ENCODE measurements at regions not wholly inside any gene's neighbourhood (a gene's known extent, or its start where the extent isn't known, plus 50 kb on each side); places are given as distances from the start of the nearest gene placed in this dataset.

- Histone ChIP-seq H3K9me1 (ENCODE audit: control insufficient read depth, extremely low read depth, insufficient read depth, low read length) (no peaks in the 10 kb centered on the region), H3K27me3 (ENCODE audit: control insufficient read depth, extremely low read depth, insufficient read depth, low read length) (no peaks in the 10 kb centered on the region), H3K4me1 (ENCODE audit: control insufficient read depth, extremely low read depth, insufficient read depth, low read length) (no peaks in the 10 kb centered on the region), H3K4me3 (ENCODE audit: control insufficient read depth in 2 of 3, extremely low read depth in 1 of 3, insufficient read depth in 2 of 3, low read depth in 1 of 3, low read length in 3 of 3) (no peak overlapping the region), H4K20me1 (ENCODE audit: control insufficient read depth, extremely low read depth, insufficient read depth, low read length) (no peaks in the 10 kb centered on the region), H3K36me3 (ENCODE audit: control insufficient read depth in 2 of 2, extremely low read depth in 1 of 2, insufficient read depth in 2 of 2, low read length in 2 of 2) (no peaks in the 10 kb centered on the region), H3K27ac (ENCODE audit: control insufficient read depth, insufficient read depth, low read length) (no peak overlapping the region), H3K9ac (ENCODE audit: control insufficient read depth, extremely low read depth, insufficient read depth, low read length) (no peak overlapping the region), H3K9me3 (ENCODE audit: control insufficient read depth, low read depth, low read length) (no peaks in the 10 kb centered on the region), H3K79me2 (ENCODE audit: control insufficient read depth, insufficient read depth, low read length) (no peaks in the 10 kb centered on the region), H2AFZ (ENCODE audit: control insufficient read depth, low read length) (no peak overlapping the region), H3K4me2 (ENCODE audit: control insufficient read depth, extremely low read depth, insufficient read depth, low read depth, low read length) (no peak overlapping the region)
- TF ChIP-seq CTCF (optimal IDR thresholded peaks at IDR 0.05 in 1 of 3, IDR thresholded peaks at IDR 0.05 in 1 of 3, conservative IDR thresholded peaks at IDR 0.05 in 1 of 3; ENCODE audit: extremely low read depth in 1 of 3, insufficient read depth in 2 of 3, low read length in 3 of 3) (no peak), EZH2 (IDR thresholded peaks at IDR 0.05; ENCODE audit: low read length) (no peak)
- DNase-seq (ENCODE audit: low read depth, low spot score) (no peak), FAIRE-seq (no peak)
- dilution Hi-C loops (cut with MboI; ENCODE audit: extremely low pct_ligation_motif_present, low sequenced_read_pairs), result no loop called here
Observed at GRCh38 chr4:160869899-160870298, 1293.9 kb downstream of the FSTL5 start.

GRCh38 chr4:160872491-160872890 is 1291.3 kb downstream of the FSTL5 start:
- DNase-seq (ENCODE audit: low read depth, low spot score), result no peak
- dilution Hi-C loops (cut with MboI; ENCODE audit: extremely low pct_ligation_motif_present, low sequenced_read_pairs), result no loop called here
- no peak overlapping the region for H3K4me2 ChIP-seq (ENCODE audit: control insufficient read depth, extremely low read depth, insufficient read depth, low read depth, low read length)

More at GRCh38 chr4:160872491-160872890, 1291.3 kb downstream of the FSTL5 start:
- Histone ChIP-seq H3K9me3 (ENCODE audit: control insufficient read depth, low read depth, low read length) (peaks cover 2% of the 10 kb centered on the region), H3K4me1 (ENCODE audit: control insufficient read depth, extremely low read depth, insufficient read depth, low read length) (no peaks in the 10 kb centered on the region), H3K4me3 (ENCODE audit: control insufficient read depth in 2 of 3, extremely low read depth in 1 of 3, insufficient read depth in 2 of 3, low read depth in 1 of 3, low read length in 3 of 3) (no peak overlapping the region), H4K20me1 (ENCODE audit: control insufficient read depth, extremely low read depth, insufficient read depth, low read length) (no peaks in the 10 kb centered on the region), H3K79me2 (ENCODE audit: control insufficient read depth, insufficient read depth, low read length) (no peaks in the 10 kb centered on the region), H2AFZ (ENCODE audit: control insufficient read depth, low read length) (no peak overlapping the region), H3K9ac (ENCODE audit: control insufficient read depth, extremely low read depth, insufficient read depth, low read length) (no peak overlapping the region), H3K27ac (ENCODE audit: control insufficient read depth, insufficient read depth, low read length) (no peak overlapping the region), H3K36me3 (ENCODE audit: control insufficient read depth in 2 of 2, extremely low read depth in 1 of 2, insufficient read depth in 2 of 2, low read length in 2 of 2) (no peaks in the 10 kb centered on the region), H3K9me1 (ENCODE audit: control insufficient read depth, extremely low read depth, insufficient read depth, low read length) (no peaks in the 10 kb centered on the region), H3K27me3 (ENCODE audit: control insufficient read depth, extremely low read depth, insufficient read depth, low read length) (no peaks in the 10 kb centered on the region)
- FAIRE-seq, result no peak
- TF ChIP-seq CTCF (optimal IDR thresholded peaks at IDR 0.05 in 1 of 3, IDR thresholded peaks at IDR 0.05 in 1 of 3, conservative IDR thresholded peaks at IDR 0.05 in 1 of 3; ENCODE audit: extremely low read depth in 1 of 3, insufficient read depth in 2 of 3, low read length in 3 of 3), result no peak
- no peak for TF ChIP-seq EZH2 (IDR thresholded peaks at IDR 0.05; ENCODE audit: low read length)

All from keratinocyte (primary cell).